Left ventricle myocardium inferior (tissue), 1 donor: ENCODE measurements at regions not wholly inside any gene's neighbourhood (a gene's known extent, or its start where the extent isn't known, plus 50 kb on each side); places are given as distances from the start of the nearest gene placed in this dataset.

Experiments used
- DNase-seq: peaks from one replicate; pipeline ENCODE4 v3.0.0-alpha.2; 2020
- H3K27ac ChIP-seq: fragments of 200-600 bp; replicated peaks from 2 replicates; pipeline ENCODE4 v1.8.0; 2021
- H3K27me3 ChIP-seq: fragments of 200-600 bp; 2 replicates; pipeline ENCODE4 v1.8.0; 2021; ENCODE audit warnings: low read depth
- H3K36me3 ChIP-seq: fragments of 200-600 bp; 2 replicates; pipeline ENCODE4 v1.8.0; 2021
- H3K4me1 ChIP-seq: fragments of 200-600 bp; 2 replicates; pipeline ENCODE4 v1.8.0; 2021
- H3K4me3 ChIP-seq: fragments of 200-600 bp; 2 replicates; pipeline ENCODE4 v1.8.0; 2021; ENCODE audit warnings: mild to moderate bottlenecking, moderate library complexity
- H3K9me3 ChIP-seq: fragments of 200-600 bp; replicated peaks from 2 replicates; pipeline ENCODE4 v1.8.0; 2021
- intact Hi-C: fragments of 100-400 bp; cut with micrococcal nuclease; formaldehyde crosslinking; loops from one replicate; pipeline ENCODE4 v1.11.0; 2022
- TF ChIP-seq, protein P1 (sequence below): fragments of 200-600 bp; IDR thresholded peaks from 2 replicates; pipeline ENCODE4 v1.8.0; 2021; ENCODE audit warnings: antibody characterized with exemption, mild to moderate bottlenecking, borderline replicate concordance
- donor health status: DM: no; HTN: yes; CAD: no; lungs with severe emphysema.

DNA sequence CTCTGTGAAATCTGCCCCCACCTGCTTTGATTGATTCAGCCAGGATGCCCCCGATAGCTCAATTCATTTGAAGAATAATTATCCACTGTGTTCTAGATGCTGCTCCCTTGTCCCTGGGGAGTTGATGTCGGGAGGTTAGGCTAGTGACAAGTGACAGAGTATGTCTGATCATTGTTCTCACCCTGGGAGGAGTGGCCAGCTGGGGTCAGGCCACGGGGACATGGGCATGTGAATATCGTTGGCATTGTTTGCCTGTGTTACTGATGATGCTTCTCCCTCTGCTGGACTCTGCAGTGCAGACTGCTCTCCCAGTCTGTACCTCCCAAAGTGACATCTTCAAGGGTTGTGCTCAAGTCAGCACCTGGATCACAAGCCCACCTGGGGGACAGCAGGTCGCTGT lies 89.9 kb upstream of the C16orf82 start:
- Histone ChIP-seq H3K9me3 (no peaks in the 10 kb centered on the region), H3K36me3 (no peaks in the 10 kb centered on the region), H3K27me3 (peaks cover 18% of the 10 kb centered on the region), H3K27ac (no peak overlapping the region), H3K4me1 (no peaks in the 10 kb centered on the region), H3K4me3 (no peak overlapping the region)
- intact Hi-C loops = no loop called here
- DNase-seq = no peak
- TF ChIP-seq, protein P1, sequence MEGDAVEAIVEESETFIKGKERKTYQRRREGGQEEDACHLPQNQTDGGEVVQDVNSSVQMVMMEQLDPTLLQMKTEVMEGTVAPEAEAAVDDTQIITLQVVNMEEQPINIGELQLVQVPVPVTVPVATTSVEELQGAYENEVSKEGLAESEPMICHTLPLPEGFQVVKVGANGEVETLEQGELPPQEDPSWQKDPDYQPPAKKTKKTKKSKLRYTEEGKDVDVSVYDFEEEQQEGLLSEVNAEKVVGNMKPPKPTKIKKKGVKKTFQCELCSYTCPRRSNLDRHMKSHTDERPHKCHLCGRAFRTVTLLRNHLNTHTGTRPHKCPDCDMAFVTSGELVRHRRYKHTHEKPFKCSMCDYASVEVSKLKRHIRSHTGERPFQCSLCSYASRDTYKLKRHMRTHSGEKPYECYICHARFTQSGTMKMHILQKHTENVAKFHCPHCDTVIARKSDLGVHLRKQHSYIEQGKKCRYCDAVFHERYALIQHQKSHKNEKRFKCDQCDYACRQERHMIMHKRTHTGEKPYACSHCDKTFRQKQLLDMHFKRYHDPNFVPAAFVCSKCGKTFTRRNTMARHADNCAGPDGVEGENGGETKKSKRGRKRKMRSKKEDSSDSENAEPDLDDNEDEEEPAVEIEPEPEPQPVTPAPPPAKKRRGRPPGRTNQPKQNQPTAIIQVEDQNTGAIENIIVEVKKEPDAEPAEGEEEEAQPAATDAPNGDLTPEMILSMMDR = no peak

GRCh38 chr16:26981266-26981938 lies 85.3 kb upstream of the C16orf82 start:
- Histone ChIP-seq H3K27me3 (peaks cover 22% of the 10 kb centered on the region), H3K36me3 (no peaks in the 10 kb centered on the region), H3K4me1 (no peaks in the 10 kb centered on the region), H3K27ac (no peak overlapping the region), H3K4me3 (no peak overlapping the region), H3K9me3 (peaks cover 5% of the 10 kb centered on the region)
- intact Hi-C loops = no loop called here
- TF ChIP-seq, protein P1 = no peak
- DNase-seq = no peak

DNA sequence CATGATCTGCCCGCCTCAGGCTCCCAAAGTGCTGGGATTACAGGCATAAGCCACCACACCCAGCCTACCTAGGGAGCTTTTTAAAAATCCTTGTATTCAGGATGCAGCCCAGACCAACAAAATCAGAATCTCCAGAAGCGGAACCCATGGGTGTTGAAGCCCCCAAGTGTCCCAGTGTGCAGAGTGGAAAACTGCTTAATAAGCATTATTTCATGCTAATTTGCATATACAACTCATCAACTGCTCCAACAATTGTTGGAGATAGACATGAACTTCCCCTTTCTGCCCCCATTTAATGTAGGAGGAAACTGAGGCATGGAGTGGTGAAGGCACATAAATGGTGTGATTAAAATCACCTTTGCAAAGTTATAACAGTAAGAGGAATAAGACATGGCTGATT lies 84.3 kb upstream of the C16orf82 start:
- Histone ChIP-seq H3K27me3 (peaks cover 27% of the 10 kb centered on the region), H3K4me3 (no peak overlapping the region), H3K36me3 (no peaks in the 10 kb centered on the region), H3K27ac (no peak overlapping the region), H3K9me3 (peaks cover 5% of the 10 kb centered on the region), H3K4me1 (no peaks in the 10 kb centered on the region)
- TF ChIP-seq, protein P1 = no peak
- DNase-seq = no peak
- intact Hi-C loops = no loop called here

DNA sequence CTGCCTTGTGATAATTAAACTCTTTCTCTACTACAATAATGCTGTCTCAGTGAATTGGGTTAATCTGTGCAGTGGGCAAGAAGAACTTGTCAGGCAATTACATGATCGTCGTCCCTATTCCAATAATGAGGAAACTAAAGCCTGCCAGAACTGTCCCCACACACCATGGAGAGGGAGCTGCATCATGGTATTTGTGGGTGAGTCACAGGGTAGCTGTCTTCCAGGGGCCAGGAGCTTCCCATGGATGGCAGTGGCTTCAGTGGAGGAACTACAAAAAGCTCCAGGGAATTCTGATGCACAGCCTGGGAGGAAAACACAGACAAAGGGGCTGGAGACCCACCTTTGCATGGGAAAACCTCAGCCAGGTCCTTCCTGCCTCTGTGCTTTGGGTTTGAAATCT lies 83.3 kb upstream of the C16orf82 start:
- no peaks in the 10 kb centered on the region for H3K4me1 ChIP-seq
- TF ChIP-seq, protein P1 = no peak

GRCh38 chr16:26985100-26986065 lies 81.3 kb upstream of the C16orf82 start:
- no peaks in the 10 kb centered on the region for H3K4me1 ChIP-seq
- TF ChIP-seq, protein P1 = no peak
- H3K4me3 ChIP-seq = no peak overlapping the region
- peaks cover 5% of the 10 kb centered on the region for H3K9me3 ChIP-seq
- H3K27ac ChIP-seq = no peak overlapping the region
- H3K36me3 ChIP-seq = no peaks in the 10 kb centered on the region
- intact Hi-C loops = no loop called here
- H3K27me3 ChIP-seq = peaks cover 29% of the 10 kb centered on the region
- DNase-seq = no peak

More for the DNA sequence above, 83.3 kb upstream of the C16orf82 start:
- peaks cover 5% of the 10 kb centered on the region for H3K9me3 ChIP-seq
- H3K4me3 ChIP-seq = no peak overlapping the region
- intact Hi-C loops = no loop called here
- DNase-seq = no peak
- H3K27ac ChIP-seq = no peak overlapping the region
- H3K27me3 ChIP-seq = peaks cover 35% of the 10 kb centered on the region
- H3K36me3 ChIP-seq = no peaks in the 10 kb centered on the region
